NCI-H526 treated with DMSO at 0.1 percent for 48 hours (cell line): ENCODE measurements at regions not wholly inside any gene's neighbourhood (a gene's known extent, or its start where the extent isn't known, plus 50 kb on each side); places are given as distances from the start of the nearest gene placed in this dataset.
"Not testable (repeated sequence)": the region's sequence is repeated elsewhere in the genome, so short reads cannot be mapped to it uniquely, and the experiment has no call there.

Source experiments
- DNase-seq: peaks from one replicate; lab custom pipeline; 2025; lab: John Stamatoyannopoulos, UW

- not testable (repeated sequence) for DNase-seq
Measured at GRCh38 chr5:12573916-12574297, 669.7 kb upstream of the CTNND2 start.

- no peak for DNase-seq
Measured at GRCh38 chr5:12570688-12571087, 666.4 kb upstream of the CTNND2 start.

GRCh38 chr5:12566441-12566840 is 662.2 kb upstream of the CTNND2 start:
- no peak for DNase-seq

GRCh38 chr5:12557012-12557411 is 652.8 kb upstream of the CTNND2 start:
- no peak for DNase-seq

GRCh38 chr5:12526113-12526512 is 621.9 kb upstream of the CTNND2 start:
- no peak for DNase-seq

- DNase-seq: no peak
Measured at GRCh38 chr5:12522116-12522515, 617.9 kb upstream of the CTNND2 start.

- not testable (repeated sequence) for DNase-seq
Measured at GRCh38 chr5:12504983-12505382, 600.7 kb upstream of the CTNND2 start.

- no peak for DNase-seq
Measured at GRCh38 chr5:12488161-12488560, 583.9 kb upstream of the CTNND2 start.

GRCh38 chr5:12480487-12480886 is 576.2 kb upstream of the CTNND2 start:
- no peak for DNase-seq

- DNase-seq: no peak
Measured at GRCh38 chr5:12477554-12477953, 573.3 kb upstream of the CTNND2 start.

- no peak for DNase-seq
Measured at GRCh38 chr5:12467799-12468198, 563.6 kb upstream of the CTNND2 start.

- DNase-seq: no peak
Measured at GRCh38 chr5:12460493-12461261, 556.4 kb upstream of the CTNND2 start.

- no peak for DNase-seq
Measured at GRCh38 chr5:12459326-12459725, 555.1 kb upstream of the CTNND2 start.

GRCh38 chr5:12419075-12419474 is 514.8 kb upstream of the CTNND2 start:
- DNase-seq: no peak

- DNase-seq: peak; percentile 4
Measured at GRCh38 chr5:12413585-12413984, 509.3 kb upstream of the CTNND2 start.

GRCh38 chr5:12413075-12413474 is 508.8 kb upstream of the CTNND2 start:
- DNase-seq: no peak

GRCh38 chr5:12399868-12400267 is 495.6 kb upstream of the CTNND2 start:
- DNase-seq: no peak

- DNase-seq: no peak
Measured at GRCh38 chr5:12392246-12392645, 488.0 kb upstream of the CTNND2 start.

GRCh38 chr5:12385095-12385494 is 480.8 kb upstream of the CTNND2 start:
- no peak for DNase-seq

- DNase-seq: no peak
Measured at GRCh38 chr5:12384005-12384404, 479.8 kb upstream of the CTNND2 start.

GRCh38 chr5:12367973-12368372 is 463.7 kb upstream of the CTNND2 start:
- no peak for DNase-seq

GRCh38 chr5:12360218-12360617 is 456.0 kb upstream of the CTNND2 start:
- no peak for DNase-seq

GRCh38 chr5:12358371-12359090 is 454.3 kb upstream of the CTNND2 start:
- no peak for DNase-seq

GRCh38 chr5:12357626-12358025 is 453.4 kb upstream of the CTNND2 start:
- DNase-seq: no peak
